GM23338 (cell line): ENCODE measurements at regions not wholly inside any gene's neighbourhood (a gene's known extent, or its start where the extent isn't known, plus 50 kb on each side); places are given as distances from the start of the nearest gene placed in this dataset.

ENCODE experiments used
- ATAC-seq: fragments of 200-7000 bp; cut with Tn5 transposase; 3 replicates; pipeline ENCODE4 v1.9.1; 2020
- DNase-seq: peaks from one replicate; pipeline ENCODE4 v3.0.0-alpha.2; 2015; ENCODE audit warnings: low spot score
- H2AFZ ChIP-seq: fragments of 200-600 bp; sonication (generic); 2 replicates; pipeline ENCODE4 v1.8.0; 2016; ENCODE audit warnings: antibody characterized with exemption, mild to moderate bottlenecking, moderate library complexity
- H3F3A ChIP-seq: fragments of 200-600 bp; sonication (generic); replicated peaks from 2 replicates; pipeline ENCODE4 v1.8.0; 2017; ENCODE audit warnings: antibody characterized with exemption, mixed run types, low read depth
- H3K27ac ChIP-seq: fragments of 200-600 bp; sonication (generic); 2 replicates; pipeline ENCODE4 v1.6.1; 2016; ENCODE audit warnings: low read depth
- H3K27me3 ChIP-seq: fragments of 200-600 bp; sonication (generic); 2 replicates; pipeline ENCODE4 v1.8.0; 2016; ENCODE audit warnings: mild to moderate bottlenecking, mixed run types, moderate library complexity; ENCODE audit not compliant: insufficient read depth
- H3K36me3 ChIP-seq: fragments of 200-600 bp; sonication (generic); 2 replicates; pipeline ENCODE4 v1.8.0; 2016; ENCODE audit warnings: mild to moderate bottlenecking; ENCODE audit not compliant: insufficient read depth
- H3K4me1 ChIP-seq: fragments of 200-600 bp; sonication (generic); 2 replicates; pipeline ENCODE4 v1.8.0; 2016; ENCODE audit warnings: mild to moderate bottlenecking, moderate library complexity; ENCODE audit not compliant: insufficient read depth
- H3K4me2 ChIP-seq: fragments of 200-600 bp; sonication (generic); 2 replicates; pipeline ENCODE4 v1.7.1; 2017; ENCODE audit warnings: mixed run types
- H3K4me3 ChIP-seq: fragments of 200-600 bp; sonication (generic); 2 replicates; pipeline ENCODE4 v1.6.1; 2016; ENCODE audit warnings: mixed run types
- H3K79me2 ChIP-seq: fragments of 200-600 bp; sonication (generic); replicated peaks from 2 replicates; pipeline ENCODE4 v1.8.0; 2017; ENCODE audit warnings: mild to moderate bottlenecking; ENCODE audit not compliant: insufficient read depth
- H3K9me2 ChIP-seq: fragments of 200-600 bp; sonication (generic); 2 replicates; pipeline ENCODE4 v1.8.0; 2017; ENCODE audit not compliant: insufficient read depth
- H4K20me1 ChIP-seq: fragments of 200-600 bp; sonication (generic); replicated peaks from 2 replicates; pipeline ENCODE4 v1.8.0; 2017; ENCODE audit warnings: mild to moderate bottlenecking; ENCODE audit not compliant: insufficient read depth
- H3K27ac Mint-ChIP-seq: 2 replicates; pipeline ENCODE4 v1.8.0; 2020; ENCODE audit warnings: inconsistent platforms, mild to moderate bottlenecking, moderate library complexity, mixed read lengths
- H3K27me3 Mint-ChIP-seq: 3 replicates; pipeline ENCODE4 v1.8.0; 2022; ENCODE audit warnings: low read depth, mild to moderate bottlenecking, moderate library complexity, mixed read lengths, inconsistent platforms; ENCODE audit not compliant: insufficient read depth, poor library complexity
- H3K36me3 Mint-ChIP-seq: 3 replicates; pipeline ENCODE4 v1.8.0; 2021; ENCODE audit warnings: low read depth, mild to moderate bottlenecking, inconsistent platforms, moderate library complexity, mixed read lengths
- H3K4me1 Mint-ChIP-seq: 3 replicates; pipeline ENCODE4 v1.8.0; 2020; ENCODE audit warnings: mild to moderate bottlenecking, inconsistent platforms, mixed read lengths
- H3K4me3 Mint-ChIP-seq: 3 replicates; pipeline ENCODE4 v1.8.0; 2021; ENCODE audit warnings: moderate library complexity, mild to moderate bottlenecking, inconsistent platforms, mixed read lengths
- H3K9me3 Mint-ChIP-seq: 3 replicates; pipeline ENCODE4 v1.8.0; 2020; ENCODE audit warnings: moderate library complexity, mild to moderate bottlenecking, inconsistent platforms, mixed read lengths
- CREB1 ChIP-seq: fragments of 250-450 bp; sonication (Bioruptor Pico); IDR thresholded peaks from 2 replicates; pipeline ENCODE4 v1.5.0; 2020; ENCODE audit warnings: low read depth, mild to moderate bottlenecking, moderate library complexity
- EZH2phosphoT487 ChIP-seq: fragments of 200-600 bp; sonication (generic); IDR thresholded peaks from one replicate; pipeline ENCODE4 v1.8.1; 2018; ENCODE audit warnings: antibody characterized with exemption; ENCODE audit not compliant: unreplicated experiment
- REST ChIP-seq: IDR thresholded peaks from one replicate; pipeline ENCODE4 v1.6.1; 2018; ENCODE audit warnings: antibody characterized with exemption; ENCODE audit not compliant: unreplicated experiment
- ZNF331 ChIP-seq: fragments of 250-450 bp; sonication (Bioruptor Pico); IDR thresholded peaks from 2 replicates; pipeline ENCODE4 v1.5.0; 2020; ENCODE audit warnings: low read depth, mild to moderate bottlenecking, moderate library complexity
- ZNF462 ChIP-seq: fragments of 250-450 bp; sonication (Bioruptor Pico); IDR thresholded peaks from 2 replicates; pipeline ENCODE4 v1.5.0; 2020; ENCODE audit warnings: mild to moderate bottlenecking, moderate library complexity

DNA sequence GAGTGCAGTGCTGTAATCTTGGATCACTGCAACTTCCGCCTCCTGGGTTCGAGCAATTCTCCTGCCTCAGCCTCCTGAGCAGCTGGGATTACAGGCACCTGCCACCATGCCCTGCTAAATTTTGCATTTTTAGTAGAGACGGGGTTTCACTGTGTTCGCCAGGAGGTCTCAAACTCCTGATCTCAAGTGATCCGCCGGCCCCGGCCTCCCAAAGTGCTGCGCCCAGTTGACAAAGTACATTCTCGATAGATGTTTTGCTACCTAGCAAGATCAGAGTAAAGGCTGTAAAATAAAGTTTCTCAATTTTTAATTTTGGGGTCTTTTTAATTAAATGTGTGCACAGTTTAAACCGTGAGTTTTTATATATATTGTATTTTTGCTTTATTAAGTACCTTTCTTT lies 248.9 kb downstream of the CCER1 start (continued):
- TF ChIP-seq ZNF462 (CRISPR knock-in tag) (no peak), ZNF331 (CRISPR knock-in tag) (no peak), REST (no peak)

- no peaks in the 10 kb centered on the region for H3K36me3 ChIP-seq
- H3K9me2 ChIP-seq = no peaks in the 10 kb centered on the region
- no peak overlapping the region for H2AFZ ChIP-seq
- H3K27me3 ChIP-seq = no peaks in the 10 kb centered on the region
- H3K4me3 ChIP-seq = no peak overlapping the region
- H3K79me2 ChIP-seq = no peaks in the 10 kb centered on the region
- no peak overlapping the region for H3K27ac Mint-ChIP-seq
- H3K4me1 ChIP-seq = no peaks in the 10 kb centered on the region
- no peaks in the 10 kb centered on the region for H3K27me3 Mint-ChIP-seq
- H3K4me1 Mint-ChIP-seq = no peaks in the 10 kb centered on the region
- H3K4me3 Mint-ChIP-seq = no peak overlapping the region
- H3K36me3 Mint-ChIP-seq = no peaks in the 10 kb centered on the region
- no peaks in the 10 kb centered on the region for H3K9me3 Mint-ChIP-seq
- H3F3A ChIP-seq = no peaks in the 10 kb centered on the region
- H3K27ac ChIP-seq = no peak overlapping the region
- DNase-seq (no peak), ATAC-seq (no peak)
- no peak overlapping the region for H3K4me2 ChIP-seq
- H4K20me1 ChIP-seq = no peaks in the 10 kb centered on the region
- TF ChIP-seq ZNF462 (CRISPR knock-in tag) (no peak), CREB1 (CRISPR knock-in tag) (no peak), EZH2phosphoT487 (no peak)
Observed at GRCh38 chr12:90695415-90695814, 259.6 kb downstream of the CCER1 start.
